ENCODE measurements at regions not wholly inside any gene's neighbourhood (a gene's known extent, or its start where the extent isn't known, plus 50 kb on each side); places are given as distances from the start of the nearest gene placed in this dataset.

DNA sequence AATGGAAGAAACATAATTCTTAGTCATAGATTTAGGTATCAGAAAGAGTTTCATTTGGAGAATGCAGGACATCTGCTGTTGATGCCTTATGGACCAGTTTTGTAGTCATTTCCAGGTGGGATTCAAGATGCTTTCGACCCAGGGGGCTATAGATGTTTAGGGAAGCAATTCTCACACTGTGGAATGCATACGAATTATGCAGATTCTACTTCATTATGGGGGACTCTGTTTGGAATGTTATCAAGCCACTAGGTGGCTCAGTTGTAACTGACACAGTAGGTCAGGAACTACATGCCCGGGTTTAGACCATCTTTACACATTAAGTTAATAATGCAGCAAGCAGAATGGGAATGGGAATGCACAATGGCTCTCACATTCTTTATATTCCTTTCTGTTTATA, 1359.8 kb downstream of the ZPLD1 start:
- in situ Hi-C loops (cut with MboI), result no loop called here
- BruUV-seq (replicated peaks), result no TSS peak
- Histone ChIP-seq H3K4me2 (ENCODE audit: control insufficient read depth, insufficient read depth) (no peak overlapping the region), H4K20me1 (ENCODE audit: control insufficient read depth, insufficient read depth) (no peaks in the 10 kb centered on the region), H3K27ac (ENCODE audit: control insufficient read depth, insufficient read depth) (no peak overlapping the region), H3K36me3 (ENCODE audit: control insufficient read depth in 2 of 2, insufficient read depth in 2 of 2, low read length in 1 of 2) (no peaks in the 10 kb centered on the region), H3K9me3 (replicated peaks; ENCODE audit: control insufficient read depth, insufficient read depth, low read length) (no peaks in the 10 kb centered on the region), H3K27me3 (replicated peaks in 1 of 2; ENCODE audit: control insufficient read depth in 2 of 2, insufficient read depth in 2 of 2, low read length in 1 of 2) (no peaks in the 10 kb centered on the region), H3K4me3 (no peak overlapping the region), H3K9ac (ENCODE audit: control insufficient read depth, insufficient read depth, low read length) (no peak overlapping the region), H3K4me1 (ENCODE audit: control insufficient read depth, insufficient read depth, low read length) (no peaks in the 10 kb centered on the region), H2AFZ (ENCODE audit: control insufficient read depth, low read depth, low read length) (no peak overlapping the region), H3K79me2 (ENCODE audit: control insufficient read depth, insufficient read depth, low read length) (no peaks in the 10 kb centered on the region)
- ChIA-PET POLR2A (no interaction called here), CTCF (interaction anchor here (1.0 kb wide), 1 partner anchor 53 kb away, joined by 3 read pairs; no protein-coding TSS in a partner anchor), RAD21 (ENCODE audit: unreplicated experiment) (no interaction called here), SMC1A (ENCODE audit: uncharacterized antibody, unreplicated experiment) (no interaction called here)
- ATAC-seq (peak; percentile 56; the same call in 2 of the 3 replicates), FAIRE-seq (no peak), DNase-seq (ENCODE audit: low read depth, low spot score) (no peak)
- intact Hi-C loops (cut with micrococcal nuclease; ENCODE audit: unreplicated experiment), result no loop called here
- TF ChIP-seq PRDM15 (CRISPR knock-in tag; IDR thresholded peaks at IDR 0.05) (no peak), HDGF (IDR thresholded peaks at IDR 0.05) (no peak), SPI1 (IDR thresholded peaks at IDR 0.05; ENCODE audit: borderline replicate concordance, insufficient read depth, low read depth, low read length) (no peak)
- TF ChIP-seq, protein P1, sequence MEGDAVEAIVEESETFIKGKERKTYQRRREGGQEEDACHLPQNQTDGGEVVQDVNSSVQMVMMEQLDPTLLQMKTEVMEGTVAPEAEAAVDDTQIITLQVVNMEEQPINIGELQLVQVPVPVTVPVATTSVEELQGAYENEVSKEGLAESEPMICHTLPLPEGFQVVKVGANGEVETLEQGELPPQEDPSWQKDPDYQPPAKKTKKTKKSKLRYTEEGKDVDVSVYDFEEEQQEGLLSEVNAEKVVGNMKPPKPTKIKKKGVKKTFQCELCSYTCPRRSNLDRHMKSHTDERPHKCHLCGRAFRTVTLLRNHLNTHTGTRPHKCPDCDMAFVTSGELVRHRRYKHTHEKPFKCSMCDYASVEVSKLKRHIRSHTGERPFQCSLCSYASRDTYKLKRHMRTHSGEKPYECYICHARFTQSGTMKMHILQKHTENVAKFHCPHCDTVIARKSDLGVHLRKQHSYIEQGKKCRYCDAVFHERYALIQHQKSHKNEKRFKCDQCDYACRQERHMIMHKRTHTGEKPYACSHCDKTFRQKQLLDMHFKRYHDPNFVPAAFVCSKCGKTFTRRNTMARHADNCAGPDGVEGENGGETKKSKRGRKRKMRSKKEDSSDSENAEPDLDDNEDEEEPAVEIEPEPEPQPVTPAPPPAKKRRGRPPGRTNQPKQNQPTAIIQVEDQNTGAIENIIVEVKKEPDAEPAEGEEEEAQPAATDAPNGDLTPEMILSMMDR (IDR thresholded peaks at IDR 0.05 in 2 of 3, conservative IDR thresholded peaks at IDR 0.05 in 1 of 3; ENCODE audit: control insufficient read depth in 2 of 3, extremely low read depth in 1 of 3, insufficient read depth in 1 of 3, low read depth in 3 of 3, low read length in 3 of 3), result peak; percentile 18 to 29 (median 25); a peak in 2 of 6 replicates
- WGBS (ENCODE audit: insufficient coverage, insufficient replicate concordance, low lambda C conversion rate, missing lambda C conversion rate), result 0% methylated on average over 3 of the region's 3 CpGs
